ENCODE measurements at regions not wholly inside any gene's neighbourhood (a gene's known extent, or its start where the extent isn't known, plus 50 kb on each side); places are given as distances from the start of the nearest gene placed in this dataset.

GRCh38 chr14:99100497-99101270, 171.3 kb downstream of the BCL11B start:
- no peak for DNase-seq

DNA sequence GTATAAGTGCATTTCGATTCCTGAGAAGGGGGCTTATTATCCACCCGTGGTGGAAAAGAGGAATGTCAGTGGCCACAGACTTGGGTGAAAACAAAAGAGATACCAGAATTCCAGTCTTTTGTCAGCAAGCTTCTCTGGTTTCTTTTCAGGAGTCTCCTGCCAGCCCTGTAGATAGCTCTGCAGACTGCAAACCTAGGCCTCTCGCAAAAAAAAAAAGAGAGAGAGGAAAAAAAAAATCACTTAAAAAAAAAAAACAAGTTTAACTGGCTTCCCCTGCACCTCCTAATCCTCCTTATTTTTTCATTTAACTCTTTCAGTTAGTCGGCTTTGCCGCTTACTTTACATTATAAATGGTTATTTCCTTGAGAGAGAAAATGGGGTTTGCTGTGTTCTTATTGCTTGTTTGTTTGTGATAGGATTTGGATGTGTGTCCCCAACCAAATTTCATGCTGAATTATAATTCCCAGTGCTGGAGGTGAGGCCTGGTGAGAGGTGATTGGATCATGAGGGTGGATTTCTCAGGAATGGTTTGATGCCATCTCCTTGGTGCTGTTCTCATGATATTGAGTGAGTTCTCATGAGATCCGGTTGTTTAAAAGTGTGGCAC, 170.0 kb downstream of the BCL11B start:
- no peak for DNase-seq

GRCh38 chr14:99116741-99117295, 155.2 kb downstream of the BCL11B start:
- DNase-seq, result no peak

DNA sequence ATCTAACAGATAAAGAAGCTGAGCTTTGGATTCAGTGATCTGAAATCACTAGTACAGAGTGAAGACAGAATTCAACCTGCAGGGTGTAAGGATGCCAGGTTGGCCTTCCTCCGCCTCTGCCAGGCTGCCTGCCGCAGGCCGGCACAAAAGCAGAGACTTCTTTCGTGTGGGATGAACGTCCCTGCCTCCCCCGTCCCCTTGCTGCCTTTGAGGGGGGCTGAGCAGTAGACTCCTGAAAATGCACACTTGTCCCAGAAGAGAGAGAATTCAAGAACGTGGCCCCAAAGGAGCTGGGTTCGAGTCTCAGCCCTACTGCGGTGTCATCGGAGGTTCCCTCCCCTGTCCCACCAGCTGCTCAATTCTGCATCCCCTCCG, 154.3 kb downstream of the BCL11B start:
- DNase-seq, result no peak

- no peak for DNase-seq
Measured at GRCh38 chr14:99118046-99118721, 153.8 kb downstream of the BCL11B start.

- DNase-seq, result no peak
Measured at GRCh38 chr14:99118946-99119345, 153.1 kb downstream of the BCL11B start.

Data from DMS53 (cell line).